Loucy (cell line): ENCODE measurements at regions not wholly inside any gene's neighbourhood (a gene's known extent, or its start where the extent isn't known, plus 50 kb on each side); places are given as distances from the start of the nearest gene placed in this dataset.

ENCODE experiments used
- EZH2phosphoT487 ChIP-seq: fragments of 200-600 bp; IDR thresholded peaks from 2 replicates; pipeline ENCODE4 v1.6.1; 2018; ENCODE audit warnings: antibody characterized with exemption, mild to moderate bottlenecking, moderate library complexity, borderline replicate concordance
- TF ChIP-seq, protein P1 (sequence below): fragments of 200-600 bp; sonication (generic); conservative IDR thresholded peaks from 2 replicates; pipeline ENCODE4 v1.5.1; 2014; ENCODE audit warnings: mild to moderate bottlenecking, antibody characterized with exemption, low read length

DNA sequence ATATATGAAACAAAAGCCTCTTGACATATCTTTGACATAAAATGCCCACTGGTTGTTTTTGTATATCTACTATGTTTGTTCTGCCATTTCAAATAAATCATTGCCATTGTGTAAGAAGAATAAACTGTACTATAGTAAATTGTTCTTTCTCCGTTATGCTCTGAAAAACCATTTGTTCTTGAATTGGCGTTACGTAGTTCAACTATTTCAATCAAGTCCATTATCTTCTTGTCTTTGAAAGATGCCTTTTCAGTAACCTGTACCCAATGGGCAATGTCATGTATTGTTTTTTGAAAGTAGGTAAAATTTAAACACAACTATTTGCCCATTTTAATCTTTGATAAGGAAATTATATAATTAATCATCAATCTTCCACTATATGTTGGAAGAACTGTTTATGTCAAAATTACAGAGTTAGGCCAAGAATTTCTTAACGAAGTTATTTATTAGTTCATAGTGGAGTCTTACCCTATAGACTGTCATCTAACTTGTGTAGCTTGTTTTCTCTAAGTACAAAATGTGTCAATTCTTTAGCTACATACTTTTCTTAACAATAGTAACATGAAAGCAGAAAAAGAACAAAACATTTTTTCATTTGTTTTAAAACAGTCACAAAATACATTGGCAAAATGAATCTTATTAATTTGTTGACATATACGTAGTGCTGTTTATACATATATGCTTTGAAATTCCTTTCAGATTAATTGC, 294.8 kb downstream of the PTPRC start:
- TF ChIP-seq, protein P1, sequence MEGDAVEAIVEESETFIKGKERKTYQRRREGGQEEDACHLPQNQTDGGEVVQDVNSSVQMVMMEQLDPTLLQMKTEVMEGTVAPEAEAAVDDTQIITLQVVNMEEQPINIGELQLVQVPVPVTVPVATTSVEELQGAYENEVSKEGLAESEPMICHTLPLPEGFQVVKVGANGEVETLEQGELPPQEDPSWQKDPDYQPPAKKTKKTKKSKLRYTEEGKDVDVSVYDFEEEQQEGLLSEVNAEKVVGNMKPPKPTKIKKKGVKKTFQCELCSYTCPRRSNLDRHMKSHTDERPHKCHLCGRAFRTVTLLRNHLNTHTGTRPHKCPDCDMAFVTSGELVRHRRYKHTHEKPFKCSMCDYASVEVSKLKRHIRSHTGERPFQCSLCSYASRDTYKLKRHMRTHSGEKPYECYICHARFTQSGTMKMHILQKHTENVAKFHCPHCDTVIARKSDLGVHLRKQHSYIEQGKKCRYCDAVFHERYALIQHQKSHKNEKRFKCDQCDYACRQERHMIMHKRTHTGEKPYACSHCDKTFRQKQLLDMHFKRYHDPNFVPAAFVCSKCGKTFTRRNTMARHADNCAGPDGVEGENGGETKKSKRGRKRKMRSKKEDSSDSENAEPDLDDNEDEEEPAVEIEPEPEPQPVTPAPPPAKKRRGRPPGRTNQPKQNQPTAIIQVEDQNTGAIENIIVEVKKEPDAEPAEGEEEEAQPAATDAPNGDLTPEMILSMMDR: no peak
- TF ChIP-seq EZH2phosphoT487: no peak
